Thyroid gland (tissue), 4 donors: ENCODE measurements at regions not wholly inside any gene's neighbourhood (a gene's known extent, or its start where the extent isn't known, plus 50 kb on each side); places are given as distances from the start of the nearest gene placed in this dataset.

ENCODE experiments used
- CTCF ChIP-seq, 6 experiments: fragments of 200-600 bp in 3 of 6; fragments of 450-650 bp in 3 of 6; sonication (generic) in 3 of 6; IDR thresholded peaks; one replicate each; pipeline ENCODE4 v1.5.1; 2016 to 2019; ENCODE audit warnings: antibody characterized with exemption in 6 of 6, mild to moderate bottlenecking in 2 of 6, inconsistent platforms in 1 of 6, moderate library complexity in 1 of 6
- POLR2A ChIP-seq, 2 donors: fragments of 450-650 bp; IDR thresholded peaks; one replicate each; pipeline ENCODE4 v1.6.1; 2017; ENCODE audit warnings: antibody characterized with exemption in 2 of 2, mild to moderate bottlenecking in 2 of 2, moderate library complexity in 1 of 2

GRCh38 chr5:7957329-7957728, 88.4 kb downstream of the MTRR start:
- TF ChIP-seq CTCF (IDR thresholded peaks at IDR 0.05) (no peak), POLR2A (IDR thresholded peaks at IDR 0.05) (no peak)
